Astrocyte of the cerebellum (primary cell): ENCODE measurements at regions not wholly inside any gene's neighbourhood (a gene's known extent, or its start where the extent isn't known, plus 50 kb on each side); places are given as distances from the start of the nearest gene placed in this dataset.

ENCODE experiments used
- DNase-seq: peaks from one replicate; pipeline ENCODE4 v3.0.0-alpha.2; 2011; ENCODE audit warnings: low read depth
- H3K4me3 ChIP-seq: 2 replicates; pipeline ENCODE4 v1.5.1; 2011; ENCODE audit warnings: mild to moderate bottlenecking, low read depth, low read length, moderate library complexity
- CTCF ChIP-seq: IDR thresholded peaks from 2 replicates; pipeline ENCODE4 v1.5.1; 2012; ENCODE audit warnings: low read length, low read depth, moderate library complexity, mild to moderate bottlenecking; ENCODE audit errors: missing control alignments
- in situ Hi-C: cut with HindIII; loops from 2 replicates; pipeline ENCODE4 v1.10.0; 2017; ENCODE audit warnings: low sequenced_read_pairs

- H3K4me3 ChIP-seq: no peak overlapping the region
- in situ Hi-C loops: no loop called here
- no peak for DNase-seq
- no peak for TF ChIP-seq CTCF
These were observed 269.4 kb upstream of the E2F7 start for GRCh38 chr12:77334806-77335205.

- TF ChIP-seq CTCF: no peak
- in situ Hi-C loops: no loop called here
- DNase-seq: no peak
- no peak overlapping the region for H3K4me3 ChIP-seq
These were observed 263.0 kb upstream of the E2F7 start for GRCh38 chr12:77328326-77328725.

- in situ Hi-C loops: no loop called here
- DNase-seq: no peak
- H3K4me3 ChIP-seq: peak overlapping the region; percentile 64
- TF ChIP-seq CTCF: no peak
These were observed 260.3 kb upstream of the E2F7 start for GRCh38 chr12:77325511-77326236.

GRCh38 chr12:77324763-77325468 lies 259.5 kb upstream of the E2F7 start:
- in situ Hi-C loops: no loop called here
- peak; percentile 49 for TF ChIP-seq CTCF
- DNase-seq: no peak
- peak overlapping the region; percentile 64 for H3K4me3 ChIP-seq

- TF ChIP-seq CTCF: no peak
- no peak for DNase-seq
- H3K4me3 ChIP-seq: peak overlapping the region; percentile 64
- in situ Hi-C loops: no loop called here
These were observed 259.0 kb upstream of the E2F7 start for GRCh38 chr12:77324416-77324762.

- H3K4me3 ChIP-seq: no peak overlapping the region
- in situ Hi-C loops: no loop called here
- DNase-seq: no peak
- no peak for TF ChIP-seq CTCF
These were observed 258.5 kb upstream of the E2F7 start for GRCh38 chr12:77323788-77324415.
